ENCODE measurements at regions not wholly inside any gene's neighbourhood (a gene's known extent, or its start where the extent isn't known, plus 50 kb on each side); places are given as distances from the start of the nearest gene placed in this dataset.

GRCh38 chr9:89670801-89671434, 66.1 kb downstream of the GADD45G start:
- TF ChIP-seq, protein P1, sequence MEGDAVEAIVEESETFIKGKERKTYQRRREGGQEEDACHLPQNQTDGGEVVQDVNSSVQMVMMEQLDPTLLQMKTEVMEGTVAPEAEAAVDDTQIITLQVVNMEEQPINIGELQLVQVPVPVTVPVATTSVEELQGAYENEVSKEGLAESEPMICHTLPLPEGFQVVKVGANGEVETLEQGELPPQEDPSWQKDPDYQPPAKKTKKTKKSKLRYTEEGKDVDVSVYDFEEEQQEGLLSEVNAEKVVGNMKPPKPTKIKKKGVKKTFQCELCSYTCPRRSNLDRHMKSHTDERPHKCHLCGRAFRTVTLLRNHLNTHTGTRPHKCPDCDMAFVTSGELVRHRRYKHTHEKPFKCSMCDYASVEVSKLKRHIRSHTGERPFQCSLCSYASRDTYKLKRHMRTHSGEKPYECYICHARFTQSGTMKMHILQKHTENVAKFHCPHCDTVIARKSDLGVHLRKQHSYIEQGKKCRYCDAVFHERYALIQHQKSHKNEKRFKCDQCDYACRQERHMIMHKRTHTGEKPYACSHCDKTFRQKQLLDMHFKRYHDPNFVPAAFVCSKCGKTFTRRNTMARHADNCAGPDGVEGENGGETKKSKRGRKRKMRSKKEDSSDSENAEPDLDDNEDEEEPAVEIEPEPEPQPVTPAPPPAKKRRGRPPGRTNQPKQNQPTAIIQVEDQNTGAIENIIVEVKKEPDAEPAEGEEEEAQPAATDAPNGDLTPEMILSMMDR (conservative IDR thresholded peaks at IDR 0.05; ENCODE audit: low read depth, low read length), result no peak
- TF ChIP-seq EZH2 (IDR thresholded peaks at IDR 0.05; ENCODE audit: borderline replicate concordance, low read depth, low read length, poor library complexity, severe bottlenecking), result no peak
